PFSK-1 (cell line): ENCODE measurements at regions not wholly inside any gene's neighbourhood (a gene's known extent, or its start where the extent isn't known, plus 50 kb on each side); places are given as distances from the start of the nearest gene placed in this dataset.

Experiments used
- POLR2AphosphoS5 ChIP-seq: IDR thresholded peaks from 2 replicates; pipeline ENCODE4 v1.6.1; 2012; ENCODE audit warnings: low read depth, mild to moderate bottlenecking, control low read depth, low read length, moderate library complexity
- SIN3A ChIP-seq: IDR thresholded peaks from 2 replicates; pipeline ENCODE4 v1.6.1; 2012; ENCODE audit warnings: mild to moderate bottlenecking, low read length, moderate library complexity, borderline replicate concordance; ENCODE audit not compliant: insufficient read depth
- TAF1 ChIP-seq: IDR thresholded peaks from 2 replicates; pipeline ENCODE4 v1.6.1; 2012; ENCODE audit warnings: low read length, control low read depth, borderline replicate concordance; ENCODE audit not compliant: insufficient read depth
- TF ChIP-seq, protein P1 (sequence below), 2 experiments: IDR thresholded peaks; 2 replicates each; pipeline versions ENCODE4 v1.6.1 to v1.8.0; 2011 to 2012; ENCODE audit warnings: low read depth in 2 of 2, low read length in 2 of 2, control low read depth in 1 of 2, inconsistent platforms in 1 of 2, mild to moderate bottlenecking in 1 of 2, moderate library complexity in 1 of 2; ENCODE audit not compliant: insufficient read depth in 1 of 2

DNA sequence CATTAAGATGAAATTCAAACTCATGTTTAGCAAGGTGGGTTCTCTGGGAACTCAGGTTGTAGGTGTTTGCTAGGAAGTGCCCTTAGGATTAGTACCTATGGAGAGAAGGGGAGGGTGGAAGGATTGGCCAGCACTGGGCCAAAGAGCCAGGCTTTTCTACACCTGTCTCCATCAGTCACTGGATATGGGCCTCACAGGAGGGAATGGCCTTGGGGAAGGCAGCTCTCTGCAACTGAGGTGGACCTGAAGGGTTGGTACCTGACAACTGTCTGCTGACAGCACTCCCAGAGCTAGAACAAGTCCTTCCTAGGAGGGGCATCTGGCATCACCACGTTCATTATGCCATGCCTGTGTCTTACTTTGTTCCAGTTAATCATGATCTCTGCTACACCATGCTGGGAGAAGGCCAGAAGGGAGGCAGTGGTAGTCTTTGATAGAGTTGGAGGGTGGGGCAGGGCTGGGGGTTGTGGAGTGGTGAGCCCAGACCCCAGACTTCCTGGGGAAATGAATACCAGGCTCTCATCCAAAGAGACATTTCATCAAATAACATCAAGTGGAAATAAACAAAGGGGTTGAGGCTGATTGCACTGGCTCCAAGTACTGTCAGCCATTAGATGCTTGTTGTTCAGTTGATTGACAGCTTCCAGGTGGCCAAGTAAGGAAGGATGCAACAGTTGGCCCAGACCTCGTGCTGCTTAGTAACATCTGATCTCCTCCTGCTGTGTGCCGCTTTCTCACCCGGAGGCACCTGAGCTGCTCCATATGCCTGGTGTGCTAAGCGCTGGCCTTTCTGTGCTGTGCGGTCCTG is 70.6 kb upstream of the PIK3CG start:
- TF ChIP-seq, protein P1, sequence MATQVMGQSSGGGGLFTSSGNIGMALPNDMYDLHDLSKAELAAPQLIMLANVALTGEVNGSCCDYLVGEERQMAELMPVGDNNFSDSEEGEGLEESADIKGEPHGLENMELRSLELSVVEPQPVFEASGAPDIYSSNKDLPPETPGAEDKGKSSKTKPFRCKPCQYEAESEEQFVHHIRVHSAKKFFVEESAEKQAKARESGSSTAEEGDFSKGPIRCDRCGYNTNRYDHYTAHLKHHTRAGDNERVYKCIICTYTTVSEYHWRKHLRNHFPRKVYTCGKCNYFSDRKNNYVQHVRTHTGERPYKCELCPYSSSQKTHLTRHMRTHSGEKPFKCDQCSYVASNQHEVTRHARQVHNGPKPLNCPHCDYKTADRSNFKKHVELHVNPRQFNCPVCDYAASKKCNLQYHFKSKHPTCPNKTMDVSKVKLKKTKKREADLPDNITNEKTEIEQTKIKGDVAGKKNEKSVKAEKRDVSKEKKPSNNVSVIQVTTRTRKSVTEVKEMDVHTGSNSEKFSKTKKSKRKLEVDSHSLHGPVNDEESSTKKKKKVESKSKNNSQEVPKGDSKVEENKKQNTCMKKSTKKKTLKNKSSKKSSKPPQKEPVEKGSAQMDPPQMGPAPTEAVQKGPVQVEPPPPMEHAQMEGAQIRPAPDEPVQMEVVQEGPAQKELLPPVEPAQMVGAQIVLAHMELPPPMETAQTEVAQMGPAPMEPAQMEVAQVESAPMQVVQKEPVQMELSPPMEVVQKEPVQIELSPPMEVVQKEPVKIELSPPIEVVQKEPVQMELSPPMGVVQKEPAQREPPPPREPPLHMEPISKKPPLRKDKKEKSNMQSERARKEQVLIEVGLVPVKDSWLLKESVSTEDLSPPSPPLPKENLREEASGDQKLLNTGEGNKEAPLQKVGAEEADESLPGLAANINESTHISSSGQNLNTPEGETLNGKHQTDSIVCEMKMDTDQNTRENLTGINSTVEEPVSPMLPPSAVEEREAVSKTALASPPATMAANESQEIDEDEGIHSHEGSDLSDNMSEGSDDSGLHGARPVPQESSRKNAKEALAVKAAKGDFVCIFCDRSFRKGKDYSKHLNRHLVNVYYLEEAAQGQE (IDR thresholded peaks at IDR 0.05; ENCODE audit: insufficient read depth in 1 of 2, low read depth in 2 of 2, low read length in 2 of 2) = no peak
- TF ChIP-seq SIN3A = no peak
- no peak for TF ChIP-seq POLR2AphosphoS5
- no peak for TF ChIP-seq TAF1
